ENCODE measurements at regions not wholly inside any gene's neighbourhood (a gene's known extent, or its start where the extent isn't known, plus 50 kb on each side); places are given as distances from the start of the nearest gene placed in this dataset.
A peak's percentile ranks its signal among the peaks of the same experiment; 100 is the strongest.
"Not testable (repeated sequence)": the region's sequence is repeated elsewhere in the genome, so short reads cannot be mapped to it uniquely, and the experiment has no call there.

DNA sequence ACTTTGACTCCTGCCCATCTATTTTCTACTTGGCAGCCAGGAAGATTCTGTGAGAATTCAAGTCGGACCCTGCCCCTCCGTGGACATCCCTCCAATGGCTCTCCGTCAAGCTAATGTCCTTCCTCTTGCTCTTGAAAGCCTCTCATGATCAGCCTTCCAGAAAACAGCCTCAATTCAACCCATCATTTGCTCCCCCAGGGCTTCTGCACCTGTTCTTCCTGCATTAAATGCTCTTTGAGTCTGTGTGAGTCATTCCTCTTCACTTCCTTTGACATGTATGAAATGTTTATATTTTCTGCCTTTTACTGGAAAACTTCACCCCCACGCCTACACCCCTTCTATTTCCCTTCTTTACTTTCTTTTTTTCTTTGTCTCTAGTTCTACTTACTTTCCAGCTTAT, 734.1 kb upstream of the ZP4 start:
- FAIRE-seq, result no peak

GRCh38 chr1:238621405-238621804, 730.7 kb upstream of the ZP4 start:
- no peak for FAIRE-seq

- no peak for FAIRE-seq
Measured at GRCh38 chr1:238619652-238620051, 728.9 kb upstream of the ZP4 start.

- no peak for FAIRE-seq
Measured at GRCh38 chr1:238611406-238611805, 720.7 kb upstream of the ZP4 start.

- FAIRE-seq, result no peak
Measured at GRCh38 chr1:238608144-238608543, 717.4 kb upstream of the ZP4 start.

DNA sequence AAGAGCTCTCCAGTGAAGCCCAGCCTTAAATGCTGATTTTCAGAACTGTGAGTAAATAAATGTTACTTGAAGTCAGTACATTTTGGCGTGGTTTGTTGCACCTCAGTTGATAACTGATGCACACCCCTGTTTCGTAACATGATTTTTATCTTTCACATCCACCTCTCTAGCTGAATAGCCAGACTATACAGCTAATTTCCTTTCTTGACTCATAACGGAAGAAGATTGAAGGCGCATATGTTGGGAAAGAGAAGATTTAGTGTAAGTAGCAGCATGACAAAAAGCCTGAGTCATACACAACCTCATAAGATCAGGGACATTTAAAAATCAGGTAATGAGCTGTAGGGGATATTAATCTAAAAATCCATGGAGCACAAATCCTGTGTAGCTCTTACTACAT, 716.2 kb upstream of the ZP4 start:
- no peak for FAIRE-seq

- FAIRE-seq, result no peak
Measured at GRCh38 chr1:238606457-238606856, 715.7 kb upstream of the ZP4 start.

DNA sequence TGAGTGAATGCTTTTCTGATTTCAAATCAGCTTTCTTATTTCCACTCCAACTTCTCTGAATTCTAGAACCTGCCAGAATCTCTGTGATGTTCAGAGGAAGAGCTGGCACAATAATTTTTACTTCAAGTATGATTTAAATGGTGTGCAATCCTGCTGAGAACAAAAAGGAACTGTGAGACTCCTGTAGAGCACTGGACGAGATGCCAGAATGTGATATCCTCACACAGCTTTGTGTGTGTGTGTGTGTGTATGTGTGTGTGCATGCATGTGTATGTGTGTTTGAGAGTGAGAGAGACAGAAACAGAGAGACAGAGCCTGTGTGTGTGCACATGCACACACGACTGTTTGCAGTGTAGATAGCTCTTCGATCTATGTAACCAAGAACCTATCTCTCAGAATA, 713.6 kb upstream of the ZP4 start:
- no peak for FAIRE-seq

DNA sequence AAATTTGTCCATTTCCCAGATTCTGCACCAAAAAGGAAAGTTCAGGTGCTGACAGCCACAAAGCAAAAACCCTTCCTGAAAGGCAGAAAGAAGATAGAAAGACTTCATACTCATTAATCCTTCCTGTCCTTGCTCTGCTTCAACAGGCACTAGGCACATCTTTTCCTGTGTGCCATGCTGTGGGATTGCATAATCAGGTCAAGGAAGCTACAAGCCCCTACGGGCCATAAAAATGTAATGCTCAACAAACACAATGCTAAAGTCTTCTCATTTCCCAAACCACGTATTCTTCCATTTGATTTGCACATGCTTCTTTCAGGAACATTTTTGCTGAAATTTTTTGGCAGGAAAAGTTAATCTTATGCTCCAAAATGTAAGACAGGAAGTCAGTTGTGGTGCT, 710.9 kb upstream of the ZP4 start:
- not testable (repeated sequence) for FAIRE-seq

DNA sequence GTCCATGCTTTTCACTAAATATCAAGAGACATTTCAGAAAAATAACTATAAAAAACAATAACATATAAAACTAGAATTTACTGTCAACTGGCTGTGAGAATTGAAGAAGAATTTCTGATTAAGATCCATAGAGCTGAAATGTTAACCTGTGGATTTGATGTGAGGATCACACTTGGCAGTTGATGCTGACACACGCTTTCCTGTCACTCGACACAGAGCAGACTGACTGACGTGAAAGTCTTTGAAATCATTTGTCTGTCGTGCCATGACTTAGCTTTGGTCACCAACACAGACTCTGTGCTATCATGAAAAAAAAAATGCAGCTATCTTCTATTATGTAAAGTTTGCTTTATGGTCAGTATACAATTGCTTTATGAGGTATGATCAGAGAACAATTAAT, 706.0 kb upstream of the ZP4 start:
- no peak for FAIRE-seq

GRCh38 chr1:238592621-238593020, 701.9 kb upstream of the ZP4 start:
- no peak for FAIRE-seq

DNA sequence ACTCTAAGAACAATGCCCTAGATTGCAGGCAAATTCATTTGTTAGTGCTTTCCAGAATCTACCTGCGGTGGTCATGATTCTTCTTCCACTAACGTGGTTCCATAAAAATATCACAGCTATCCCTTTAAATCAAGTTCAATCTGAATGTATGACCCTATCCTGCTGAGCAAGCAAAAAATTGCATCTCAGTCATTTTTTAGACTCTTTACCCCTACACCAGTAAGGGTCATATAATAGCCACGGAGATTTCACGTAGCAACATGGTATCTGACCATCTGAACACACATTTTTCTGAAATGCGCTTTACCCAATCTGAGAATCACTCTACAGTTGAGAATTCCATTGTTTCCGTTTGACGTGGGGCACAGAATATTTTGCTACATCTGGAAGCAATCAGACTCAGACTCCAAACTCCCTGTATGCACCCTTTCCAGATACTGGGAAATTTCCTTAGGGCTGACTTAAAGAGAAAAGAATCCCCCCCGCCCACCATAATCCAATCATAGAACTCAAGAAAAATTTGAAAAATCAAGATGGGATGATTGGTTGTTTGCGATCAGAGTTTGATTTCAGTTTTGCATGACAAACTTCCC, 699.2 kb upstream of the ZP4 start:
- FAIRE-seq, result no peak

GRCh38 chr1:238582816-238583215, 692.1 kb upstream of the ZP4 start:
- no peak for FAIRE-seq

DNA sequence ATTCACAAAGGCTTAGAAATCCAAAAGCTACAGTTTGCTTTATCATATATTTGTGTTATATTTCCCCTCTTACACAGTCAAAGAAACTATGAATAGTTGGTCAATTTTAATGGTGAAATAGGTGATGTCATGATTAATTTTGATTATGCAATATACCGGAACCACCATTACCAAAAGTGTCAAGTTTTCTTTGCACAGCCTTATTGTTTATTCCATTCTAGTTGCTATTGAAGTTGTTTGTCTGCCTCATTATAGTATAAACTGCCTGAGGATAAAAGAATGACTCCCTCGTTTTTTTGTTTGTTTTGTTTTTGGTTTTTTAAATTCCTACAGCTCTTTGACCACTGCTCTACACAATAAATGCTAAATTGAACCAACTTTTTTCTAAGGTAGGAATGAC, 690.6 kb upstream of the ZP4 start:
- no peak for FAIRE-seq

- no peak for FAIRE-seq
Measured at GRCh38 chr1:238568735-238569134, 678.0 kb upstream of the ZP4 start.

- FAIRE-seq, result no peak
Measured at GRCh38 chr1:238562341-238562740, 671.6 kb upstream of the ZP4 start.

- no peak for FAIRE-seq
Measured at GRCh38 chr1:238558746-238559145, 668.0 kb upstream of the ZP4 start.

DNA sequence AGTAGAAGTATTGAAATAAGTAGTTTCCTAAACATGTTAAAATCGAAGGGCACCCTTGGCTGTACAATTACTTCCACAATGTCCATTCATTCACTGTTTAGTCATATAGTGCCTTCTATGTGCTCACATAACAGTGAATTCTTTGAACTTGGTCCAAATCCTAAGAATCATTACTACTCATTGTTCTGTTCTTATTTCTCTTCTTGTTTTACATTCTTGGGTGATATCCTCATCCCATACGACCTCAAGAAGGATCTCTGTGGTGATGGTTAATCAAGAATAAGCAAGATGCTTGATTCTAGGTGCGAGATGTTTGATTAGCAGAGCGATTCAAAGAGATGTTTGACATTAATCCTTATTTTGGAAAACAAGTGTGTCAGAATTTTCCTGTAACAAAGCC, 667.4 kb upstream of the ZP4 start:
- no peak for FAIRE-seq

DNA sequence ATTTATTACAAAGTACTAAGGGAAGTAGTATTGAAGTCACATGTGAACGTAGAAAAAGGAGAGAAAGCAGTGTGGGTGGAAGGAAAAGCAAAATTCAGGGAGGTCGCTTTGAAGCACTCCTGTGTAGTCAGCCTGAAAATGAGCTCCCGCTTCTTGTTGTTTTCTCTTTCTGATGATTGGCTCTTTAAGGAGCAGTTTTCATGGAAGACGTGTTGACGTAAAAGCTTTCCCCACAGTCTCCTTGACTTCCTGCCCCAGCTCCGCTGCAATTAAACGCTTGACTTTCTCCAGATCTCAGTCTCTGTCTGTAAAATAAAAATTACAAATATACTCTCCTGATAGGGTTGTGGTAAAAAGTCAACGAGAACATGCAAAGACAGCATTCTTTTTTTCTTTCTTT, 661.5 kb upstream of the ZP4 start:
- FAIRE-seq, result no peak

DNA sequence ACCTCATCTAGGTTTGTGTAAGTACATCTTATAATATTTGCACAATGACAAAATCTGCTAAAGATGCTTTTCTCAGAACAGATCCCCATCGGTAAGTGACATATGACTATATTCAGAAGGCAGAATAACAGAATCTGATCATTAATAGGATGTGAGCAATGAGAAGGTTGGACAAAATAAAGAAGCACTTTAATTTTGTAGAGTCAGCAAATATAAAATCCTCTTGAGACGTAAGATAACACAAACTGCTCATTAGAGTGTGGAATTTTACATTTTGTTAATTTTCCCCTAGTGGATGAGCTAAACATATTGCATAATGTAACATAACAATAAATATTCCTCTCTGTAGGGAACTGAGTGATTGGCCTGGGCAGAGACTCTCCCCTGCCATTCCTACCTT, 658.4 kb upstream of the ZP4 start:
- no peak for FAIRE-seq

DNA sequence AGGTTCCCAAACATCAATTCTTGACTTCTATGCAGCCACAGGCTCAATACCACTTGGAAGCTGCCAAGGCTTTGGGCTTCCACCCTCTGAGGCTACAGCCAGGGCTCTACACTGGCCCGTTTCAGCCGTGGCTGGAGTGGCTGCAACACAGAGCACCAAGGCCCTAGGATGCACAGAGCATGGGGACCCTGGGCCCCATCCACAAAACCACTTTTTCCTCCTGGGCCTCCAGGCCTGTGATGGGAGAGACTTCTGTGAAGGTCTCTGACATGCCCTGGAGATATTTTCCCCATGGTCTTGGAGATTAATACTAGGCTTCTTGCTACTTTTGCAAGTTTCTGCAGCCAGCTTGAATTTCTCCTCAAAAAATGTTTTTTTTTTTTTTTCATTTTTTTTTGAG, 655.4 kb upstream of the ZP4 start:
- FAIRE-seq, result no peak

DNA sequence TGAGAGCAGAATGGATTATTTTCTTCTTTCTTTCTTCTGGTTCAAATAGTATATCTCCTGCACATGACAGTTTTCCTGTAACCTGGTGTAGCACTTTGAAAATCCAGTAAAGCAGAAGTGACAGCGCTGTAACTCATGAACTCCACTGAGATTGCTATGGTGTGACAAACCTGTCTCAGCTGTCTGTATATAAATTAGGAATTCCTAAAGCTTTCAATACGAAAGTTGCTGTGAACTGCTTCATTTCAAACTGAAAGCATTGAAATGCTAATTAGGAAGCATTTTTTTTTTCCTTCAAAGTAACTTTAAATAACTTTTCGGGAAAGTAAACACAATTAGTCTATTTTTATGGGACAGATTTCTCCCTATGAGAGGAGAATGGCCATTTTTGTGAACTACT, 646.9 kb upstream of the ZP4 start:
- no peak for FAIRE-seq

DNA sequence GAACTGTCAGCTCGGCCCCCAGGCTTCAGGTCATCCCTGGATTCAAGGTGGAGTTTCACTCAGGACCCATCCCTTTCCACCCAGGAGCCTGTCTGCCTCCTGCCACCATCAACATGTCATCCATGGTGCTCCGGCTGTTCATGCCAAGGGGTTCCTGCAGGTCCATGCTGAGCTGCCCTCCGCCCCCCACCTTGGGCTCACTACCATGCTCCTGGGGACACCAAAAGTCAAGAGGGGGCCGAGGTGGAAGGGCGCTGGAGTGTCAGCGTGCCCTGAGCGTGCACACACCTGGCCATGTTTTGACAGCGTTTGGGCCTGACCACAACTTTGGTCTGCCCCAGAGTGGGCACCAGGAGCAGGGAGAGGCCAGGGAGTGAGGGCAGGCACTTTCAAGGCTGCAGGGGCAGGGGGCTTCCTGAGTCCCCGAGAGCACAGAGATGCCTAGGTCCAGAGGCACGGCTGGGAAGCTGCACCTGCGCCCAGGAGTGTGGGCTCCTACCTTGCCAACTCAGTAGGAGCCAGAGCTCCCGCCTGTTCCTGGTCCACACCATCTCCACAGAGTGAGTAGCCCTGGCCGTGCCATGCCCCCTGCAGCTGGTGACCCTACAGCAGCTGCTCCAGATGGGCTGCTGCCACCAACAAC, 639.6 kb upstream of the ZP4 start:
- no peak for FAIRE-seq

GRCh38 chr1:238517711-238518110, 627.0 kb upstream of the ZP4 start:
- no peak for FAIRE-seq

- FAIRE-seq, result peak; percentile 53
Measured at GRCh38 chr1:238501290-238501689, 610.6 kb upstream of the ZP4 start.
